GM12872 (cell line): ENCODE measurements at regions not wholly inside any gene's neighbourhood (a gene's known extent, or its start where the extent isn't known, plus 50 kb on each side); places are given as distances from the start of the nearest gene placed in this dataset.

Experiments used
- CTCF ChIP-seq: IDR thresholded peaks from 3 replicates; pipeline ENCODE4 v1.5.1; 2011; ENCODE audit warnings: low read depth, mild to moderate bottlenecking, low read length, moderate library complexity; ENCODE audit not compliant: insufficient read depth

GRCh38 chr7:84578825-84579224, 384.2 kb upstream of the SEMA3A start:
- TF ChIP-seq CTCF: no peak

- no peak for TF ChIP-seq CTCF
These were observed 374.2 kb upstream of the SEMA3A start for GRCh38 chr7:84568781-84569180.

GRCh38 chr7:84565345-84566074, 370.9 kb upstream of the SEMA3A start:
- no peak for TF ChIP-seq CTCF

- TF ChIP-seq CTCF: no peak
These were observed 359.1 kb upstream of the SEMA3A start for GRCh38 chr7:84553711-84554110.

- TF ChIP-seq CTCF: no peak
These were observed 354.8 kb upstream of the SEMA3A start for GRCh38 chr7:84549409-84549808.

GRCh38 chr7:84548366-84549365, 354.1 kb upstream of the SEMA3A start:
- TF ChIP-seq CTCF: no peak

- TF ChIP-seq CTCF: no peak
These were observed 352.7 kb upstream of the SEMA3A start for GRCh38 chr7:84547331-84547730.
